HG02943 (cell line): ENCODE measurements at regions not wholly inside any gene's neighbourhood (a gene's known extent, or its start where the extent isn't known, plus 50 kb on each side); places are given as distances from the start of the nearest gene placed in this dataset.
"Not testable (repeated sequence)": the region's sequence is repeated elsewhere in the genome, so short reads cannot be mapped to it uniquely, and the experiment has no call there.

ENCODE experiments used
- ATAC-seq: cut with Tn5 transposase; IDR thresholded peaks from one replicate; pipeline ENCODE4 v1.9.1; 2021; ENCODE audit warnings: mild to moderate bottlenecking, low read depth, moderate library complexity; ENCODE audit not compliant: unreplicated experiment

GRCh38 chr3:28019740-28020139 is 221.7 kb upstream of the CMC1 start:
- ATAC-seq = no peak

DNA sequence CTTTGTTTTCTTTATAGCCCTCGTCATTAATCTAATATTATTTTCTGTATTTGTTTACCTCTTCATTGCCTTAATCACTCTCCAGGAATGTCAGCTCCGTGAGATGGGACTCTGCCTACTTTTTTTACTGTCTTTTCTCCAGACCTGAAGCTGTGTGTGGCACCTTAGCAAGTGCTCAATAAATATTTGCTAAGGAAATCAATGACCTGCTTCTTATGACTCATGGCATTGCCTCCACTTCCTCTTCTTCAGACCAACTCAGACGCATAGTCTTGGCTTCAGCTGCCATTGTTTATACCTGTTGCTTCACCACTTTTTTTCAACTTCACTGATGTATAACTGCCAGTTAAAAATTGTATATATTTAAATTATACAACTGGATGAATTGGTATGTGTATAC is 218.5 kb upstream of the CMC1 start:
- ATAC-seq = no peak

DNA sequence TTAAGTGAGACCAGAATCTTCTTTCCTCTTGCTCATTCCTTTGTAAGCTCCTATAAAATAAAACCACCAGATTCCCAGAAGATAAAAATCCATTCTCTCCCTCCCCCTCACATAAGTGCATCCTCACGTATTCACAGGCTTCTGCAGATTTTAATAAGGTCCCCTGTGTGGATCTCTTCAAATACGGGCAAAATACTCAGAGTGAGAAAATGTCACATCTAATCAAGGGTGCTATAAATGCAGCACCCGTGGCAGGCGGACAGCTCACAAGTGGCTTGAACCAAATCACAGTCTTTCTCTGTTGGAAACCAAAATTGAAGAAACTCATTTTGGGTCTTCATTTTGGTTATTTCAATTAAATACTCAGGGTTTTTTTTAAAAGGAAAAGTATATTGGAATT is 212.9 kb upstream of the CMC1 start:
- no peak for ATAC-seq

DNA sequence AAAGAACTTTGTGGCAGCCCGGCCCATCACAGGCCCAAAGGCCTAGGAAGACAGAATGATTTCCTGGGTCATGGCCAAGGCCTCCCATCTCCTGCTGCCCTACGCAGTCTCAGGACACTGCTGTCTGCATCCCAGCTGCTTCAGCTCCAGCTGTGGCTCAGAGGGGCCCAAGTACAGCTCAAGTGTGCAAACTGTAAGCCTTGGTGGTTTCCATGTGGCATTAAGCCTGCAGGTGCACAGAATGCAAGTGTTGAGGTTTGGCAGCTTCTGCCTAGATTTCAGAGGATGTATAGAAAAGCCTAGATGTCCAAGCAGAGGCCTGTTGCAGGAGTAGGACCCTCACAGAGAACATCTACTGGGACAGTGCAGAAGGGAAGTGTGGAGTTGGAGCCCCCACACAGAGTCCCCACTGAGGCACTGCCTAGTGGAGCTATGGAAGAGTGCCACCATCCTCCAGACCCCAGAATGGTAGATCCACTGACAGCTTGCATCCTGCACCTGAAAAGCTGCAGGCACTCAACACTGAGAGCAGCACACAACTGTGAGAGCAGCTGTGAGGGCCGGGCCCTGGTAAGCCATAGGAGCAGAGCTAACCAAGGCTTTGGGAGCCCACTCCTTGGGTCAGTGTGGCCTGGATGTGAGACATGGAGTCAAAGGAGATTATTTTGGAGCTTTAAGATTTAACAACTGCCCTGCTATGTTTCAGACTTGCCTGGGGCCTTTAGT is 208.2 kb upstream of the CMC1 start:
- ATAC-seq = no peak

- ATAC-seq = no peak
Measured at GRCh38 chr3:28036599-28037575, 204.5 kb upstream of the CMC1 start.

- no peak for ATAC-seq
Measured at GRCh38 chr3:28039234-28039633, 202.2 kb upstream of the CMC1 start.

- no peak for ATAC-seq
Measured at GRCh38 chr3:28039829-28040228, 201.6 kb upstream of the CMC1 start.

- ATAC-seq = no peak
Measured at GRCh38 chr3:28042095-28042635, 199.3 kb upstream of the CMC1 start.

- no peak for ATAC-seq
Measured at GRCh38 chr3:28042707-28043106, 198.7 kb upstream of the CMC1 start.

DNA sequence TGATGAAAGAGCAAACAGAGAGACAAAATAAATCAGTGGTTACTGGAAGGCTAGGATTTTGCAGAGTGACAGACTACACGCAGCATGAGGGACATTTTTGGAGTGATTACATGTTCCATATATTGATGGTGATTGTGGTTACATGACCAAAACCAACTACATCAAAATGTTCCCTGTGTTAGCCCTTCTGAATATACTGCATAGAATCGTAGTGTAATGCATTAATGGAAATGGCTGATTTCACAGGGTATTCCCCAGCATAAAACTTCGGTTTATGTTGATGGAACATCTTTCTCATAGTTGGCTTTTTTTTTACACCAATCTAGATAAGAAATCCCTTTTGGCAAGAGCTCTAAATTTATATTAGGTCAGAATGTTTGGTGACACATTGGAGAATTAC is 191.3 kb upstream of the CMC1 start:
- no peak for ATAC-seq

DNA sequence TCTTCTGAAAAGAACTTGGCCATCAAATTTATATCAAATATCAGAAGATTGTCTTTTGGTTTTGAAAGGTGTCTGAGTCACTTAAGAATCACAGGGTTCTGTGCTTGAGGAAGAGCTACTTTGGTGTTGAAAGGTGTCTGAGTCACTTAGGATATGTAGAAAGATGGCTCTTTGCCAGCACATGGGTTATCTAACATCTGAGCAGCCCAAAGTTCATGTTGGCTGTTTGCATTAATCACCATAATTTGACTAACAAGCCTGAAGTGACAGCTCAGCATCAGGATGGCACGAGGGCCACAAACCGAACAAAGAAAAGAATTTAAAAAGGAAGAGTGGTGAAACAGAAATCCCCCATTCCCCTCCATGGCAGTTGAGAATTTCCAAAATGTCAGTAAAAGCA is 190.5 kb upstream of the CMC1 start:
- no peak for ATAC-seq

DNA sequence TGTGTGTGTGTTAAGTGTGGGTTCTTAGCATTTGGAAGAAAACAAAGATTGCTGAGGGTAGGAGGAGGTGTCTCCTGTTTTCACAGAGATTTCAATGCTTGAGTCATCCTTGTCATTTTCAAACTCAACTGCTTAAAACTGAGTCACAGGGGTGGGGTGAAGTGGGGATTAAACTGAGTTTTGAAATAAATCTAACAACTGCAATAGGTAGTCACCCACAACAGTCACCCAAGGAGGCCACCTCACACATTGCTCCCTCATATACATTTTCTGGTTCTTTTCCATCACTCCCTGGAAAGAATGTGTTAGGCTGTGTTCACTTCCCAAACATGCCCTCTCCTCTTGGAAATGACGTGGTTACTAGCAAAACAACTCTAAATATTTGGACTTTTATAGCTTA is 187.7 kb upstream of the CMC1 start:
- ATAC-seq = no peak

GRCh38 chr3:28056806-28057205 is 184.6 kb upstream of the CMC1 start:
- ATAC-seq = no peak

GRCh38 chr3:28057539-28057938 is 183.9 kb upstream of the CMC1 start:
- no peak for ATAC-seq

- not testable (repeated sequence) for ATAC-seq
Measured at GRCh38 chr3:28059199-28059598, 182.2 kb upstream of the CMC1 start.

GRCh38 chr3:28066020-28066419 is 175.4 kb upstream of the CMC1 start:
- ATAC-seq = no peak

- ATAC-seq = no peak
Measured at GRCh38 chr3:28067014-28067413, 174.4 kb upstream of the CMC1 start.

DNA sequence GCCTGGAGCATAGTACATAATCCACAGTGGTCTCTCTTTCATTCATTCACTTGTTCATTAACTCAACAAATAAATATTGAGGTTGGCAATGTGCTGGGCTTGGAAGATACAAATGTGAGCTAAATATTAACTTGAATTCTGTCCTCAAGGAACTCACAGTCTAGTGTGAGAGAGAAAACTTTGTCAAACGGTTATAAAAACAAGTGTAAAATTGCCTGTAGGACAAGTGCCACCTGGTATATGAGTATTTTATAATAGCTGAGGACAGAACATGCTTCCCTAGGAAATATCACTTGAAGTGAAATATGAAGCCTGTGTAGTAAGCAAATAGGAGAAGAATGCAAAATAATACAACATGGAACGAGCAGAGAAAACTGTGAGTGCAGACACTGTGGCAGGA is 173.1 kb upstream of the CMC1 start:
- ATAC-seq = no peak

DNA sequence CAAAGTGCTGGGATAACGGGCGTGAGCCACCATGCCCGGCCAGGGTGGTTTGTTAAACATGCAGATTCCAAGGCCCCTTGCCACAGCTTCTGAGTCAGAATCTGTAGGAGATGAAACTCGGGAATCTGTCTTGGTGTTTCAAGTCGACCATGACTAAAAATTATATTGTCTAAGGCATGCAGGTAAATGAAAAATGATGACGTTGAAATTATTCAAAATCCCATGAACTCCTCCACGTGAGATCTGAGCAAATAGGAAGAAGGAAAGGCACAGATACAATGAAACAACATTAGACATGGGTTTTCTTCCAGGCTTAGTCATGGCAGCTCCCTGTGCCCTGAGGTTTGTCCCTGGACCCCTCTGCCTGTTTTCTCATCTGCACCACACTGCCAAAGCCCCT is 172.0 kb upstream of the CMC1 start:
- no peak for ATAC-seq

DNA sequence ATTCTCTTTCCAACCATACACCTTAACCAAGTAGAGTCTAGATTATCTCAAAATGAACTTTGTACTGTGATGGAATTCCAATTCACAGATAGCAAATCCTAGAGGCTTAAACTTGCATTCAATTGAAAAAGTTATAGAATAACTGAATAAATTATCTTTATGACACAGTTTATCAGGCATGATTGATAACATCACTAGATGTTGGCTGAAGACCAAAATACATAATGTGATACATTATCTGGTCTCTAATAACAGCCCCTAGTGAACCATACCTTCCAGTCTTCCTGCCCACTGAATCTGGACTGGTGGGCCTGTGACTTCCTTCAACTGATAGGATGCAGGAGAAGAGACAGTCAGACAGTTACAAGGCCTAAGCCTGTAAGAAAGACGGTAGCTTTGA is 165.2 kb upstream of the CMC1 start:
- ATAC-seq = no peak

DNA sequence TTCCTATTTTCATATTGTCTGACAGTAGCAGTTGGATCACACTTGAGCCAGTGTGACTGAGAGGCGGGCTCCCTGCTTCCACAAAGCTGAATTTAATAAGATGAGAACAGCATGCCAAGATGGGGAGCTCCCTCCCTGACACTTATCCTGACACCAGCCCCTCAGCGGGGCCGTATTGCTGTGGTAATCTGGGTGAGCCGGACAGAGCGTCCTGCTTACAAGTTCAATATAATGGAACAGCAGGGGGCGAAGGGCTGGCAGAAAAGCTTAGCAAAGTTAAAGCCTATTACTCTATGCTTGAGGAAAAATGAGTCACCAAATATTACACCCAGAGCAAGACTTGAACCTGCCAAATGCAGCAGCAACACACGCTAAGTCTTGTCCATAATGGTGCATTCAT is 163.8 kb upstream of the CMC1 start:
- ATAC-seq = no peak
